Activated naive CD8-positive, alpha-beta T cell treated with anti-CD3 and anti-CD28 coated beads, Interleukin-2, amount 50 U/mL, for 24 hours (primary cell): ENCODE measurements at regions not wholly inside any gene's neighbourhood (a gene's known extent, or its start where the extent isn't known, plus 50 kb on each side); places are given as distances from the start of the nearest gene placed in this dataset.
"Not testable (repeated sequence)": the region's sequence is repeated elsewhere in the genome, so short reads cannot be mapped to it uniquely, and the experiment has no call there.

Experiments used
- ATAC-seq: fragments of 150-1000 bp; cut with Tn5 transposase; one replicate; pipeline ENCODE4 v1.10.0; 2021
- DNase-seq: peaks from one replicate; pipeline ENCODE4 v3.0.0; 2021
- H3K27ac Mint-ChIP-seq: one replicate; pipeline ENCODE4 v1.8.0; 2021; ENCODE audit warnings: mild to moderate bottlenecking, mixed read lengths
- H3K27me3 Mint-ChIP-seq: one replicate; pipeline ENCODE4 v1.8.0; 2021; ENCODE audit warnings: mixed read lengths
- H3K36me3 Mint-ChIP-seq: one replicate; pipeline ENCODE4 v1.8.0; 2021; ENCODE audit warnings: low read depth, mixed read lengths
- H3K4me1 Mint-ChIP-seq: one replicate; pipeline ENCODE4 v1.8.0; 2021; ENCODE audit warnings: mixed read lengths
- H3K4me3 Mint-ChIP-seq: one replicate; pipeline ENCODE4 v1.8.0; 2021; ENCODE audit warnings: mild to moderate bottlenecking, moderate library complexity, mixed read lengths
- H3K9me3 Mint-ChIP-seq: one replicate; pipeline ENCODE4 v1.8.0; 2021; ENCODE audit warnings: mixed read lengths

DNA sequence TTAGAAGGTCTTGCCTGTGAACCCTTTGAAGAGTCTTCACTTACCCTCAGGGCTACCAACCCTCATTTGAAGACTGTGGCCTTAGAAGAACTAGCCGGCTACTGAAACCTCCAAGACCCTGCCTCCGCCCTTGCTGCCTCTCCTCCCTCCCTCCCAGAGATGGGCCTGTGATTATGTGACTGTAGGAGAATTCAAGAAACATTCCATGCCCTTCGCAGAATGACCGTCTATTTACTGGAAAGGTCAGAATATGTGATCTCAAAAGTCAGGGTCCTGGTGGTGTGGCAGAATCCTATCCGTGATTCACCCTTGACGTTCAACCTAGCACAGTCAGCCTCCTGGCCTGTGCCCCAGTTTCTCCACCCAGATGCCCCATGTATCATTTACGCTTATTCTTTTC lies 109.6 kb downstream of the CTNND1 start:
- DNase-seq (no peak), ATAC-seq (no peak)
- H3K9me3 Mint-ChIP-seq: no peaks in the 10 kb centered on the region
- peaks cover 4% of the 10 kb centered on the region for H3K27me3 Mint-ChIP-seq
- H3K27ac Mint-ChIP-seq: no peak overlapping the region
- H3K4me1 Mint-ChIP-seq: peaks cover 3% of the 10 kb centered on the region
- H3K36me3 Mint-ChIP-seq: no peaks in the 10 kb centered on the region
- H3K4me3 Mint-ChIP-seq: no peak overlapping the region

DNA sequence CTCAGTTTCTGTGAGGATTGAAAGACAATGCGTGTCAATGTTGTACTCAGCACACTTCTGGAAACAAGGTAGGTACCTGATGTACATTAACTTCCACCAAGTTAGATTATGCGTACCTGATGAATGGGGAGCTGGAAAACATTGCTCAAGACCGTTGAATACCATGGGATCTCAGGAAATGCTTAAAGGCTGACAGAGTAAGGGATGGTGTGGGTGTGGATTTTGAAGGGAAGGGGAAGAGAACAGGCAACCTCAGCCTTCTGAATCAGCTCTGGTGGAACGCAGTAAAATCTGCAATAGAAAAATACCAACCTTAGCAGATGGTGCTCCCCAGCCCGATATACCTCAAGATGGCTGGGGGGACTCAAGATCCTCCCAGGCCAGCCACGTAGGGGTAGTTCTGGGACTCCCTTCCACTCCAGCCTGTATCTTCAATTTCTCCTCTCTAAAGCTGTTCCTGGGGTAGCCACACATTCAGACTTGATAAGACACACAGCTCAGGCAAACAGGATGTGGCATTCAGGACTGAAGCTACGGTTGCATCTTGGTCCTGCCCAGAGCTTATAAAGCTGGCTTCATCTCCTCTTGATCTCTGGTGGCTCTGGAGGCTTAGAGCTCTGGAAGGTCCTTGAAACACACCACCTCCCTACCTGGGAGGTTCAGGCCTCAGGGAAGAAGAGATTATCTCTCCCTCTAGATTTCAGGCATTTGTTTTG lies 111.8 kb downstream of the CTNND1 start:
- Mint-ChIP-seq H3K9me3 (no peaks in the 10 kb centered on the region), H3K27me3 (peaks cover 4% of the 10 kb centered on the region), H3K36me3 (no peaks in the 10 kb centered on the region), H3K4me3 (no peak overlapping the region), H3K27ac (no peak overlapping the region), H3K4me1 (peaks cover 3% of the 10 kb centered on the region)
- DNase-seq: no peak
- no peak for ATAC-seq

- DNase-seq: no peak
- no peak for ATAC-seq
- Mint-ChIP-seq H3K27ac (no peak overlapping the region), H3K9me3 (no peaks in the 10 kb centered on the region), H3K4me1 (peaks cover 3% of the 10 kb centered on the region), H3K4me3 (no peak overlapping the region), H3K27me3 (peaks cover 4% of the 10 kb centered on the region), H3K36me3 (no peaks in the 10 kb centered on the region)
Observed at GRCh38 chr11:57874981-57875380, 113.4 kb downstream of the CTNND1 start.

DNA sequence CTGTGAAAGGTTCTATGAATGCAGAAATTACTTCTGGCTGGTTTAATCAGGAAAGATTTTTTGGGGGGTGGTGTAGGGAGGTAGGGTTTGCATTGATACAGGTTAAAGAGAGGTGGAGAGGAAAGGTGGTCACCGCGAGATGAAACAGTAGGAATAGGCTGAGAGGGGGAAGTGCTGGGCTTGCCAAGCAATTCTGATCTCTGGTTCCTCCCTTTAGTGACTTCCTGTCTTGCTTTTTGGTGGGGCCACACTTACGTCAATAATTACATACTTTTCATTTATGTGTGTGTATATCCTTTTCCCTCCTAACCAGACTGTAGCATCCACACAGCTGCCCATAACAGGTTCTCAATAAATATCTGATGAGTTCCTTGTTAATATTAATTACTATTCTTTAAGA lies 120.0 kb downstream of the CTNND1 start:
- DNase-seq (no peak), ATAC-seq (no peak)
- H3K27ac Mint-ChIP-seq: no peak overlapping the region
- H3K4me3 Mint-ChIP-seq: no peak overlapping the region
- H3K27me3 Mint-ChIP-seq: peaks cover 6% of the 10 kb centered on the region
- no peaks in the 10 kb centered on the region for H3K36me3 Mint-ChIP-seq
- no peaks in the 10 kb centered on the region for H3K9me3 Mint-ChIP-seq
- H3K4me1 Mint-ChIP-seq: peaks cover 2% of the 10 kb centered on the region

GRCh38 chr11:57883630-57884029 lies 122.0 kb downstream of the CTNND1 start:
- Mint-ChIP-seq H3K27me3 (peaks cover 6% of the 10 kb centered on the region), H3K27ac (no peak overlapping the region), H3K9me3 (no peaks in the 10 kb centered on the region), H3K4me3 (no peak overlapping the region), H3K4me1 (peaks cover 2% of the 10 kb centered on the region), H3K36me3 (no peaks in the 10 kb centered on the region)
- ATAC-seq (no peak), DNase-seq (no peak)

GRCh38 chr11:57885298-57886050 lies 123.9 kb downstream of the CTNND1 start:
- H3K27me3 Mint-ChIP-seq: peaks cover 6% of the 10 kb centered on the region

GRCh38 chr11:57888386-57888785 lies 126.8 kb downstream of the CTNND1 start:
- Mint-ChIP-seq H3K36me3 (no peaks in the 10 kb centered on the region), H3K27me3 (peaks cover 12% of the 10 kb centered on the region), H3K9me3 (no peaks in the 10 kb centered on the region), H3K27ac (no peak overlapping the region), H3K4me1 (peaks cover 2% of the 10 kb centered on the region), H3K4me3 (no peak overlapping the region)
- ATAC-seq (no peak), DNase-seq (no peak)

More at GRCh38 chr11:57885298-57886050, 123.9 kb downstream of the CTNND1 start:
- Mint-ChIP-seq H3K36me3 (no peaks in the 10 kb centered on the region), H3K9me3 (no peaks in the 10 kb centered on the region), H3K4me3 (no peak overlapping the region), H3K4me1 (peaks cover 2% of the 10 kb centered on the region), H3K27ac (no peak overlapping the region)
- ATAC-seq (no peak), DNase-seq (no peak)

GRCh38 chr11:57890521-57890920 lies 128.9 kb downstream of the CTNND1 start:
- DNase-seq: no peak
- H3K27ac Mint-ChIP-seq: no peak overlapping the region
- H3K4me1 Mint-ChIP-seq: peaks cover 2% of the 10 kb centered on the region
- peaks cover 8% of the 10 kb centered on the region for H3K27me3 Mint-ChIP-seq
- no peaks in the 10 kb centered on the region for H3K36me3 Mint-ChIP-seq
- H3K9me3 Mint-ChIP-seq: peaks cover 5% of the 10 kb centered on the region
- no peak for ATAC-seq
- H3K4me3 Mint-ChIP-seq: no peak overlapping the region

DNA sequence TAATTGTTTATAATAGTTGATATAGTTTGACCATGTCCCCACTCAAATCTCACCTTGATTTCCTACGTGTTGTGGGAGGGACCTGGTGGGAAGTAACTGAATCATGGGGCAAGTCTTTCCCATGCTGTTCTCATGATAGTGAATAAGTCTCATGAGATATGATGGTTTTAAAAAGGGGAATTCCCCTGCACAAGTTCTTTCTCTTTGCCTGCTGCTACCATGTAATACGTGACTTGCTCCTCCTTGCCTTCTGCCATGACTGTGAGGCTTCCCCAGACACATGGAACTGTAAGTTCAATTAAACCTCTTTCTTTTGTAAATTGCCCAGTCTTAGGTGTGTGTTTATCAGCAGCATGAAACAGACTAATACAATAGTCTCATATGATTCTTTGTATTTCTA lies 130.5 kb upstream of the OR9Q1 start:
- not testable (repeated sequence) for H3K9me3 Mint-ChIP-seq, DNase-seq, H3K4me1 Mint-ChIP-seq, H3K4me3 Mint-ChIP-seq, ATAC-seq, H3K36me3 Mint-ChIP-seq, H3K27ac Mint-ChIP-seq, H3K27me3 Mint-ChIP-seq

DNA sequence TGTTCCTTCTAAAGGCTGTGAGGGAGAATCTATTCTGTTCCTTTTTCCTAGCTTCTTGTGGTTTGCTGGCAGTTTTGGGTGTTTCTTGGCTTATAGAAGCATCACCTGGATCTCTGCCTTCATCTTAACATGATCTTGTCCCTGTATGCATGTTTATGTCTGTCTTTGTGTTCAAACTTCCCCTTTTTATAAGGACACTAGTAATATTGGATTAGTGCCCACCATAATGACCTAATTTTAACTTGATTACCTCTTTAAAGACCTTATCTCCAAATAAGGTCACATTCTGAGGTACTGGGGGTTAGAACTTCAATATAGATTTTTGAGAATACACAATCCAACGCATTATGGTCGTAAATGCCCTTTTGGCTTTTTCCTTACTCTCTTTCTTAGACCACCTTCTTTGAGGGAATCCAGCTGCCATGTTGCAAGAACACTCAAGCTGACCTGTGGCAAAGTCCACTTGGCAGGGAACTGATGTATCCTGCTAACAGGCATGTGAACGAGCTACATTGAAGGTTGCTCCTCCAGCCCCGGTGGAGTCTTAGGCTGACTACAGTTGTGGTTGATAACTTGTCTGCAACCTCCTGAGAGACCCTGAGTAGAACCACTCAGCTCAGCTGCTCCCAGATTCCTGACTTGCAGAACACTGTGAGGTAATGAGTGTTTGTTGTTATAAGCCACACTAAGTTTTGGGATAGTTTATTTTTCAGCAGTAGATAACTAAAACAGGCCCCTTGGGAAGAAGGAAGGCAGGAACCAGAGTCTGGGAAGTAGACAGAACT lies 127.1 kb upstream of the OR9Q1 start:
- no peak for ATAC-seq
- no peak for DNase-seq
- H3K4me1 Mint-ChIP-seq: peaks cover 2% of the 10 kb centered on the region
- H3K36me3 Mint-ChIP-seq: no peaks in the 10 kb centered on the region
- peaks cover 4% of the 10 kb centered on the region for H3K27me3 Mint-ChIP-seq
- no peak overlapping the region for H3K27ac Mint-ChIP-seq
- H3K9me3 Mint-ChIP-seq: peaks cover 5% of the 10 kb centered on the region
- H3K4me3 Mint-ChIP-seq: no peak overlapping the region

GRCh38 chr11:57899378-57899777 lies 124.3 kb upstream of the OR9Q1 start:
- Mint-ChIP-seq H3K27ac (no peak overlapping the region), H3K9me3 (peaks cover 5% of the 10 kb centered on the region), H3K4me3 (no peak overlapping the region), H3K4me1 (peaks cover 9% of the 10 kb centered on the region), H3K27me3 (peaks cover 2% of the 10 kb centered on the region), H3K36me3 (no peaks in the 10 kb centered on the region)
- DNase-seq (no peak), ATAC-seq (no peak)

- no peak for ATAC-seq
- Mint-ChIP-seq H3K4me1 (peaks cover 9% of the 10 kb centered on the region), H3K9me3 (no peaks in the 10 kb centered on the region), H3K36me3 (no peaks in the 10 kb centered on the region), H3K4me3 (no peak overlapping the region), H3K27ac (no peak overlapping the region), H3K27me3 (peaks cover 5% of the 10 kb centered on the region)
- no peak for DNase-seq
Observed at GRCh38 chr11:57900320-57900719, 123.4 kb upstream of the OR9Q1 start.

GRCh38 chr11:57901278-57901677 lies 122.4 kb upstream of the OR9Q1 start:
- H3K27me3 Mint-ChIP-seq: peaks cover 5% of the 10 kb centered on the region
- peaks cover 9% of the 10 kb centered on the region for H3K4me1 Mint-ChIP-seq
- no peak for ATAC-seq
- H3K9me3 Mint-ChIP-seq: no peaks in the 10 kb centered on the region
- no peaks in the 10 kb centered on the region for H3K36me3 Mint-ChIP-seq
- no peak overlapping the region for H3K4me3 Mint-ChIP-seq
- no peak for DNase-seq
- H3K27ac Mint-ChIP-seq: no peak overlapping the region

DNA sequence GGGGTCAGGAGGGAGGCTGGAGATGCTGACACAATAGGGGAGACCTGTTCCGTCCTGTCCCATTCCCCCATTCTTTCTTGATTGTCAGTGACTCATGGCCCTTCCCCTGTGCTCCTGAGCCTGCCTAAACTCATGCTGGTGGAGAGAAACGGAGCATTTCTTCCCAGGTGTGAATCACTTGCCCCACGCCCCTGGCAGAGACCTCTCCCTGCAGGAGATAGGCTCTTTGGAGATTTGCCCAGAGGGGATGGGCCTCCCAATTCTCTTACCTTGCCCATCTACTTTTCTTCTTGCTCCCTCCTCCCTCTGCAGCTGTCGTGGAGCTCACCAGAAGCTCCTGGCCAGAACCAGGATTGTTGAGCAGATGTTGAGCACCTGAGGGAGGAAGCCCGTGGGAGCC lies 121.9 kb upstream of the OR9Q1 start:
- no peak for ATAC-seq
- no peak overlapping the region for H3K4me3 Mint-ChIP-seq
- peaks cover 9% of the 10 kb centered on the region for H3K4me1 Mint-ChIP-seq
- no peaks in the 10 kb centered on the region for H3K9me3 Mint-ChIP-seq
- H3K36me3 Mint-ChIP-seq: no peaks in the 10 kb centered on the region
- H3K27me3 Mint-ChIP-seq: peaks cover 5% of the 10 kb centered on the region
- no peak for DNase-seq
- H3K27ac Mint-ChIP-seq: no peak overlapping the region

DNA sequence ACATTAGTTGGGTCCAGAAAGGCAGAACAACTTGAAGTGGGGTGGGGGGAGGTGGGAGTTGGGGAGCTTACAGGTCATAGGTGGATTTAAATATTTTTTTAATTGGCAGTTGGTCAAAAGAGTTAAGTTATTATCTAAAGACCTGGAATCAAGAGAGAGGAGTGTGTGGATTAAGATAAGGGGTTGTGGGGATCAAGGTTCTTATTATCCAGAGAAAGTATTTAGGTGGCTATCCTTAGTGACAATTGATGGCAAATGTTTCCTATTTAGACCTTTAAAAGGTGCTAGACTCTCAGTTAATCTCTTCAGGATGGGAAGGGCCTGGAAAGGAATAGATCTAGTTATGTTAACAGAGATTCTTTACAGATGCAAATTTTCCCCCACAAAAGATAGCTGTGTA lies 120.7 kb upstream of the OR9Q1 start:
- Mint-ChIP-seq H3K9me3 (no peaks in the 10 kb centered on the region), H3K27ac (no peak overlapping the region), H3K27me3 (peaks cover 5% of the 10 kb centered on the region), H3K4me3 (no peak overlapping the region), H3K36me3 (no peaks in the 10 kb centered on the region), H3K4me1 (peaks cover 9% of the 10 kb centered on the region)
- ATAC-seq (no peak), DNase-seq (no peak)
